HG03521 (cell line): ENCODE measurements at regions not wholly inside any gene's neighbourhood (a gene's known extent, or its start where the extent isn't known, plus 50 kb on each side); places are given as distances from the start of the nearest gene placed in this dataset.

Experiments used
- ATAC-seq: cut with Tn5 transposase; IDR thresholded peaks from one replicate; pipeline ENCODE4 v1.9.1; 2021; ENCODE audit warnings: mild to moderate bottlenecking, moderate library complexity; ENCODE audit not compliant: unreplicated experiment

DNA sequence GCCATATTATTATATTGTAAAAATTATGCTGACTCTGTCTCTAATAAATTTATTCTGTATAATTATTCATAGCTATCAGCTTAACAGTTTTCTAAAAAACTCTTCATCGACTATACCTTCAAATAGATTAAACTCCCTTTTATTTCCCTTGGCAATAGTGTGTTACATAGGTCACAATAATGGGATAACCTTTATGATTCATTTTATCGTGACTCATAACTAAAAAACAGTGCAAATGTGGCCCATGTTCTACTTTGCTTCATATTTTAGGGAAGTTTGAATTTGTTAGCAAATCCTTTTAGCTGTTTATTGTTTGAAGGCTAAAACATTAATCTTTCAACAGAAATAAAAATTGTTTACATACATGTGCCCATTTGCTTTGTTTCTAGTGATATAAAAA lies 783.2 kb upstream of the CDH2 start:
- ATAC-seq = no peak

DNA sequence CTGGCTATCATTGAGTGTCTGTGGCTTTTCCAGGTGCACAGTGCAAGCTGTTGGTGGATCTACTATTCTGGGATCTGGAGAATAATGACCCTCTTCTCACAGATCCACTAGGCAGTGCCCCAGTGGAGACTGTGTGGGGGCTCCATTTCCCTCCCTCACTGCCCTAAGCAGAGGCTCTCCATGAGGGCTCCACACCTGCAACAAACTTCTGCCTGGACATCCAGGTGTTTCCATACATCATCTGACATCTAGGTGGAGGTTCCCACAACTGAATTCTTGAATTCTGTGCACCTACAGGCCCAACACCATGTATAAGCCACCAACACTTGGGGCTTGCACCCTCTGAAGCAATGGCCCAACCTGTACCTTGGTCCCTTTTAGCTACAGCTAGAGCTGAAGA lies 775.4 kb upstream of the CDH2 start:
- ATAC-seq = no peak

DNA sequence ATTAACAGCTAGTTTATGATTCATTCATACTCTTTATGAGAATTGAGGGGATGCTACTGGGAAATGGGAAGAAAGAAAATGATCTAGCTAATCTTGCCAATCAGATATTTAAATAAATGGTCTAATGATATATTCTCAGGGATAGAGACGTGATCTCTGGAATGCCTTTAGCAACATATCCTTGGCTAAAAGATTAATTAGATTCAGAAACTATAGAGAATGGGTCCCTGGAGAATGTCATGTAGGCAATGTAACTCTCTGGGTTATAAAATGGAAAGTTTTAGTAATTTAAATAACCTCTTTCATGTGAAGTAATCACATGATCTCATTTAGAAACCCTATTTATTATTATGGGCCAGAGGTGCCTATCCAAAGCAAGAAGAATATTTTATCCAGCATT lies 771.0 kb upstream of the CDH2 start:
- ATAC-seq = no peak

DNA sequence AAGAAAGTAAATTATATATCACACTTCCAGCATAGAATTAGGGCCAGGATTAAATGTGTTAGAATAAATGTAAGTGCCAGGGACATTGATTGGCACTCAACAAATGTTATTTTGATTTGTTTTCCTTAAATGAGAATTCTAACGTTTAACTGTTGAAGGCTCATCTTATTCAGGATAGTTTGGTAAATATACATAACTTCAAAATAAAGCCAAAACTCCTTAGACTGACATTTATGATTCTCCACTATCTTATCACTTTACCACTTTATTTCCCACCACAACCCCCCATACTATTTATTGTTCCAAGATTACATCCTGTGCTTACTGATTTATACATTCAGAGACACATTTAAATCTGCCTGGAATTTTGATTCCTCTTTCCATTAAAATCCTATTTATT lies 769.5 kb upstream of the CDH2 start:
- no peak for ATAC-seq

DNA sequence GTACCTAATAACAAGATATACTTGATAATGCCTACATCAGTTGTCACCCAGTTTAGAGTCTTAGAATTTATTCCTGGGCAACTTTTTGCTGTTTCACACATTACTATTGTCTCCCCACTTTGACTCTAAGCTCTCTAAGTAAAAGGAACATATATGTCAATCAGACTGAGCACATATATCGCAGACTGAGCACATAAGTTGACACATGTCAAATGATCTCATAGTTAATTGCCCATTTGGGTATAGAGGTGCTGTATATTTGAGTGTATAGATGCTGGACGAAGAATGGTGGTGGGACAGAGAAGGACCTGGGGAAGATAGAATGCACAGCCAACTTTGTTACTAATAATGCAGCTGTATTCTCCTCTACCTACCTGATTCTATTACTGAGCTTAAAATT lies 746.0 kb upstream of the CDH2 start:
- no peak for ATAC-seq

DNA sequence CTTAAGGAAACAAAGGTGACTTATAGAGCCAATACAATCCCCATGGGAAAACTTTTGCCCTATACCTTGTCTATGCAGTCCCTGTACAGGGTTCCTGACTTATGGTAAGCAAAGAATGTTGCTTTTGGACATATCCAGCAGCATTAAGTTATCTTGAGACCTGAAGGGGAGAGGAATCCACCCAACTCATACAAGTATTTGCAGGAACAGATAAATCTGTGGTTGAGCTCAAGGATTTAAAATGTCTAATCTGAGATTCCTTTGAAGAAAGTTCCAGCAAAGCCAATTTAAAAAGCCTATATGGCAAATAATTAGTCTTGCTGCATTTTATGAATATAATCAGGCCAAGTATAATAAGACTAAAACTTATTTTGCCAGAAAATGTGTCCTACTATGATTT lies 739.5 kb upstream of the CDH2 start:
- ATAC-seq = no peak

DNA sequence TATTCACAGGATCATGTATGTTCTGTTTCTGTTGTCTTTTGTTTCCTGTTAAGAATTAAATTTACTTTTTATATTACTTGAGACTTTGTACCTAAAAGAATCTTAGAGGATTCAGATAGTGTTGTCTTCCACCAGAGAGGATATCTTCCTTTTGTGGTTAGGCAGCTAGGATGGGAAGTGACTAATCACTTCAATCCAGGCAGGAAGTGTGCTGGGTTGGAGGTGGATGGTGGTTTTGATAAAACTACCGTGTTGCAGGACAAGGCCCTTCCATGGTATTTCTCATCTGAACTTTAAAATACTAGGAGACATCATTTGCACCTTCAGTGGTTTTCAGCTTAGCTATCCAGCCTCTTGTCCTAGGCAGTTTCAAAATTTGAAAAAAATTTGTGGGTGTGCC lies 728.6 kb upstream of the CDH2 start:
- no peak for ATAC-seq

DNA sequence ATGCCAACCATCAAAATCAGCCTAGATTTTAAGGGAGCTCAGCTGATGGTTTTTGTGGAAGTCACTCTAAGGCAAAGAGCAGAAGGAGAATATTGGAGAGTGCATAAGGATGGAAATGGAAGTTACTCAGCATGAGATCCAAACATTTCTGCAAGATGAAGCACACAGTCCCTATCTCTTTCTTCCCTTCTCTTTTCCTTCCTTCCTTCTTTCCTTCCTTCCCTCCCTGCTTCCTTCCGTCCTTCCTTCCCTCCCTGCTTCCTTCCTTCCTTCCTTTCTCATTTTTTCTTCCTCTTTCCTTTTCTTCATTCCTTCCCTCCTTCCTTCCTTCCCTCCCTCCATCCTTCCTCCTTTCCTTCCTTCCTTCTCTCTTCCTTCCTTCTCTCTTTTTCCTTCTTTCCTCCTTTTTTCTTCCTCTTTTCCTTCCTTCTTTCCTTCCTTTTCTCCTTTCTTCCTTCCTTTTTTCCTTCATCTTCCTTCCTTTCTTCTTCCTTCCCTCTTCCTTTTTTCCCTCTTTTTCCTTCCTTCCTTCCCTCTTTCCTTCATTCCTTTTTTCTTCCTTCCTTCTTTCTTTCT lies 727.9 kb upstream of the CDH2 start:
- no peak for ATAC-seq

DNA sequence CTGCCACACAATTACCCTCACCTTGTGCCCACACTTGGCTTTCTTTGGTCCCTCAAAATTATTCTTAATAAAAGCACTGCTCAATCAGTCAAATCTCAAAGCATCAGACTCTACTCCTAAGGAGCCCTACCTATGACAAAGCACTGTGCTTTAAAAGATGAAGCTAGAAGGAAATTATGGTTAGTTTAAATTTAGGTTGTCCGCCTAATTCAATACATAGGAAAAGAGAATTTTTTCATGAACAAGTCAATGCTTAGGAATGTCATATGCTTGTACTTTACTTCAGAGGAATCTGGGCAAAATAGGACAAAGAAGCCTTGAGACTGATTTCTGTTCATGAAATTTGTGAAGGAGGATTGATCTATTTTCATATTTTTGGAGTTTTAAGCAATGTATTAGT lies 726.4 kb upstream of the CDH2 start:
- no peak for ATAC-seq

DNA sequence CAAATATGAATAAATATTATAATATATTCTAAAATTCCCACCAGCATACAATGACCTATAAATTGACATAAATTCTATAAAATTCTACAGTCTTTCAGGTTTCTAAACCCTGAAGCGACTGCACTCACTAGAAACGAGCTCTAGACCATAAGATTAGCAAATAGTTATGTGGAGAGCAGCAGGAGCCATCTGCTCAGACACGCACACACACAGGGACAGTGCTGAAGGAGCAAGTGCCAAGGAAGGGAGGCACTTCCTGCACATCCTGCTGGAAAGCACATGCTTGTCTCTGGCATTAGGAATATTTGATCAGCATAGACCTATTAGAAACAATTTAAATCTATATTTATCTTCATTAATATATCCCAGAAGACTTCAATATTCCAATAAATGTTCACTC lies 713.9 kb upstream of the CDH2 start:
- ATAC-seq = no peak

DNA sequence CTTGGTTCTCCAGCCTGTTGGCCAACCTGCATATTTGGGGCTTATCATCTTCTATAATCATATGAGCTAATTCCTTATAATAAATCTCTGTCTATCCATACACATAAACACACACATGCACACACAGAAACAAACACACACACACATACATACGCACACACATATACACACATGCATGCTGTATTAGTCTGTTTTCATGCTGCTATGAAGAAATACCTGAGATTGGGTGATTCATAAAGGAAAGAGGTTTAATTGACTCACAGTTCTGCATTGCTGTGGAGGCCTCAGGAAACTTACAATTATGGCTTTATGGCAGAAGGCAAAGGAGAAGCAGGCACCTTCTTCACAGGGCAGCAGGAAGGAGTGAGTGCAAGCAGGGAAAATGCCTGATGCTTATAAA lies 707.4 kb upstream of the CDH2 start:
- ATAC-seq = no peak

DNA sequence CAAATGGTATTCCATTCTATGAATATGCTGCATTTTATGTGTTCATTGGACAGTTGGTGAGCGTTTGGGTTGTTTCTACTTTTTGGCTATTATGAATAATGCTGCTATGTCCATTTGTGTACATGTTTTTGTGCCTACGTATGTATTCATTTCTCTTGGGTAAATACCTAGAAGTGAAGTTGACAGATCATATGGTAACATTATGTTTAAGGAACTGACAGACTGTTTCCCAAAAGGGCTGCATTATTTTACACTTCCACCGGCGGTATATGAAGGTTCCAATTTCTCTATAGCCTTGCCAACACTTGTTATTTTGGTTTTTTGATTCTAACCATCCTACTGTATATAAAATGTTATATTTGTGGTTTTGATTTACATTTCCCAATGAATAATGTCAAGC lies 703.9 kb upstream of the CDH2 start:
- ATAC-seq = no peak

DNA sequence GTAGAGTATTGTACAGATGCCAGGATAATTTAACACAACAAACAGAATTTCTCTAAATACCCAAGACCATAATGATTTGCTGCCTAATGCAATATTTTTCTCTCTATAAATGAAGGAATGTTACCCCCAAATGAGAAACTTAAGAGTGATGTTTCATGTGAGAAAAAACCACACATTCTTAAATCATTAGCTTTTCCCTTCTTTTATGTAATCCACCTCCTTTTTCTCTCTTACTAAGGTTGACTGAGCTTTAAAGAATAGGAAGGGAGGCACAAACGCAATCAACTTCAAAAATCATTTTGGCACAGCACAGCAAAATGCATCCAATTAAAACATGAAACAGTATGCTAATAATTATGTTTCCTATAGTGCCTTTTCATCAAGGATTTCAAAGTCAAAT lies 698.1 kb upstream of the CDH2 start:
- ATAC-seq = no peak

DNA sequence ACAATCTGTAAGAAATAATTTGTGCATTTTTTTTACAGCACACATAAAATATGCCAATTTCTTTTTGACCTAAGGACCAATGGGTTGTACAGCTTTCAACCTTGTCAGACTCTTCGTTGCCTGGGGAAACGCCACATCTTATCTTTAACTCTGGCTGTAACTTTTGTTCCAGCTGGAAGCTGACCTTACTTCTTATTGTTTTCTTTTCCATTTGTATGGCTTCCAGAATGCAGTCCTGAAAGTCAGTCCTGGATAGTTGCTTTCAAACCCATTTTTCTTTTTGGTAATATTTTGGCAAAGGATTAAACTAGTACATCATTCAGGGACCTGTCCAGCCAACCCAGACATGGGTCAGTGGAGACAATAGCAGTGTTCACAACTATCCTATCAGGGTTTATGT lies 686.5 kb upstream of the CDH2 start:
- no peak for ATAC-seq

DNA sequence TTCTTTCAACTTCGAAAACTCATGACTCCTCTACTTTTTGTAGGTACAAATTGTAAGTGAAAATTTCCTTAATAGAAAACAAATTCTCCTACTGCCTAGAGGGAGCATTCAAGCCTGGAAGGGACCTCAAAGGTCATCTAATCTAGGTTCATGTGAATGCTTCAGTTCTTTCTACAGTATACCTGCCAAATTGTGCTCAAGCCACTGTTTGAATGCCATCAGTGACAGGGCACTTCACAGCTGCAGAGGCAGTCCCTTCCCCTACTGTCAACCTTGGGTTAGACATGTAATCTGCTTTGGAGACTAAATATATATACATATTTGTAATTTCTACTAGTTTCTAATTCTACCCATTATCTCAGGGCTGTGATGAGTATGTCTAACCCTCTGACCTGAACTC lies 681.3 kb upstream of the CDH2 start:
- no peak for ATAC-seq

DNA sequence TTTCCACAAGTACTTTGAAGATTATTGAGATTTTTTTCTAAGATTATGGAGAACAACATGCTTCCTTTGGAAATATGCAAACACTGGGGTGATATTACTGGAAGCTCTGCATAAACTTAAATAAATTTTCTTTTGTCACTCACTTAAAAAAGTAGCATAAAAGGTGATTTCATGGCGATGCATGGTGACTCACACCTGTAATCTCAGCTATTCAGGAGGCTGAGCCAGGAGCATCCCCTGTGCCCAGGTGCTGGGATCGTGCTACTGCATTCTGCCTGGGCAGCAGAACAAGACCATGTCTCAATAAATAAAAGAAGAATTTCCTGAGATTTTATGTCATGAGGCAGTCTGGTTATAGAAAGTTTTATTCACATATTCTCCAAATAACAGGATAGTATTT lies 679.1 kb upstream of the CDH2 start:
- no peak for ATAC-seq

DNA sequence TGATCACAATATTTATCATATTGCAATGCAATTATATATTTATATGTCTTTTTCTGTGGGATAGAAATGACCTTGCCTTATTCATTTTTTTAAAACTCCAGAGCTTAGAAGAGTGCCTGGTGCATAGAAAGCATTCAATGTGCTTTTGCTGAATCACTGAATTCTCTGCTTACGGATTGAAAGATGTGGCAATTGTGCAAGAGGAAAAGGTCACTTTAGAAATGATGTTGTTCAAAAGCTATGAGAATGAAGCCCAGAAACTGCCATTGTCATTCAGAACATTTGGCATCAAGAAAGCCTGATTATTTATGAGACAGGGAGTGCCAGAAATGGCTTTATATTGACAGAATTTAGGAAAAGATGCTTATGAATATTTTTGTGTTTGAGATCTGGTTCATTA lies 678.6 kb upstream of the CDH2 start:
- no peak for ATAC-seq

DNA sequence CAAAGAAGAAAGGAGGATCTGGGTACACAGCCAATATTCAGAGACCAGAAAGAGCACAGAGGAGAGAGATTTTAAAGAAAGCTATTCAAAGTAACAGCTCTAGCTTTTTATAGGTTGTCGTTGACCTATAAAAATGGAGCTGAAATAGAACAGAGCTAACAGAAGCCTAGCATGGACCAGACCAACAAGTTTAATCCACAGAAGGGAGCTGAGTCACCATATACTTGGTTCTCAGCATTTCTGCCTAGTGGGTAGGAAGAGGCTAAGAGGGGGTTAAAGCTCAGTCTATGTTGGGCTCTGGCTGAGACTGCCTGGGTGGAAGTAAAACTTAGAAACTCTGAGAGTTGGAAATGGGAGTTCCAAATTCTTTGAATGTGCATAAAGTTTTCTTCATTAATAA lies 678.0 kb upstream of the CDH2 start:
- no peak for ATAC-seq

DNA sequence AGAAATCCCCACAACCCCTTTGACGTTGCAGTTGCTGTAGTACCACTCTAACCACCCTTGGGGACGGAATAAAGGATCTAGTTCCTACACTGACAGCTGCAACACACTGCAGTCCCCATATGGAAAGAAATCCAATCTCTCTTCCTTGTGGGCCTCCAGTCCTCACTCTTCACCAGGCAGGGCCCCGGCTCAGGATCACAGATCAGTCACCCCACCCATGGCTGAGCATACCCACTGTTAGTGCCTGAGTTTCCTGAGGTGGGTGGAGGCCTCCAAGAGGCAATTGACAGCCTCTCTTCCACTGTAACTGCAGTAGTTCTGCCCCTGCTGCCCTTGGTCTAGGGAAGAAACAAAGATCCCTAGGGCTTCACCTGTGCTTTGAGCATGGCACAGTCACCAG lies 670.0 kb upstream of the CDH2 start:
- ATAC-seq = no peak

DNA sequence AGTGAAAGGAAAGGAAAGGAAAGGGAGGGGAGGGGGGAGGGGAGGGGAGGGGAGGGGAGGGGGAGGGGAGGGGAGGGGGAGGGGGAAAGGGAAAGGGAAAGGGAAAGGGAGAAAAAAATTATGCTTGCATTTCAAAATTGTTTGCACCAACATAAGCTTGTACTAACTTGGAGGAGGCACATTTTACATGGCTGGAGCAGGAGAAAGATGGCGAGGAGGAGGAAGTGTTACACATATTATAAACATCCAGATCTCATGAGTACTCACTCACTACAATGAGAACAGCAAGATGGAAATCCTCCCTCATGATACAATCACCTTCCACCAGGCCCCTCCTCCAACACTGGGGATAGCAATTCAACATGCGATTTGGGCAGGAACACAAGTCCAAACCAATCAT lies 660.2 kb upstream of the CDH2 start:
- ATAC-seq = no peak

DNA sequence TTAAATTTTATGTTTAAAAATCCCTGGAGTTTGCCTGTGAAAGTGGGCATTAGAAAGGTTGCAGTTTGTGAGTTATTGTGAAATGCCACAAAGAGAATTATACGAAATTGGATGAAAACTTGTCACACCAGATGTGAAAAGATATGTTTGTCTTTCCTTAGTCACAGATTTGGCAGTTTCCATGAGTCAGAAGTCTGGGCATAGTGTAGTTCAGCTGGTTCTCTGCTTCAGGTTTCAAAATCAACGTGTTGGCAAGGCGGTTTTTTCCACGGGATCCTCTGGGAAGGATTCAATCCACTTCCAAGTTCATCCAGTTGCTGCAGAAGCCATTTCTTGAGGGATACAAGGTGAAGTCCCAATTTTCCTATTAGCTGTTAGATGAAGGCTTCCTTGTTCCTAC lies 658.0 kb upstream of the CDH2 start:
- no peak for ATAC-seq

DNA sequence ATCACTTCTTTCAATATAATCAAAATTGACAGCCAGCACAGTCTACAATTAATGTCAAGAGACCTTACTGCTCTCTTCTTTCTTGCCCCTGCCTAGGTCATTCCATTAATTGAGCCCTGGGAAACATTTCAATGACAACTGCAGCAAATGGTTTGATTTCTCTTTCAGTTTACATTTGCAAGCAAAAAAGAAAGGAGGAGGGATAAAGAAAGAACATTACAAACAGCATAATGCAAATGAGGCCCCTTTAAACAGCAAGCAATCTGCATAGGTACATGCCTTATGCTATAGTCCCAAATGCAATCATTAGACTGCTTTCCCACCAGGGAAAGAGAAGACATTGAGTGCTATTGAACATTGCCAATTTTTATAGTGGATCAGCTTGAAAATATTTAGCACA lies 655.0 kb upstream of the CDH2 start:
- ATAC-seq = no peak

DNA sequence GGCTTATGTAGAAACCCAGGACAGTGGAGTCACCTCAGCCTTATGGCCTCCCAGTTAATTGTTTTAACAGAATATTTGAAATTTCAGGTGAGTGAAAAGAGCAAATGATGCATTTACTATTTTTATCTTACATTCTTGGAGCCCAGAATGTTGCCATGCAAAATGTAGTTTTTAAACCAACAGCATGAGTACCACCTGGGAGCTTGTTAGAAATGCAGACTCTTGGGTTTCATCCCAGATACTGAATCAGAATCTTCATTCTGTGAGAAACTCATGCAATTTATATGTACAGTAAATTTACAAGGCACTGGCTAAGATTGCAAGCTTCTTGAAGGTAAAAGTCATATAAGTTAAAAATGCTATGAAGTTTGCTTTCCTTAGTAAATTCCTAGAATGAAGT lies 654.5 kb upstream of the CDH2 start:
- ATAC-seq = no peak

DNA sequence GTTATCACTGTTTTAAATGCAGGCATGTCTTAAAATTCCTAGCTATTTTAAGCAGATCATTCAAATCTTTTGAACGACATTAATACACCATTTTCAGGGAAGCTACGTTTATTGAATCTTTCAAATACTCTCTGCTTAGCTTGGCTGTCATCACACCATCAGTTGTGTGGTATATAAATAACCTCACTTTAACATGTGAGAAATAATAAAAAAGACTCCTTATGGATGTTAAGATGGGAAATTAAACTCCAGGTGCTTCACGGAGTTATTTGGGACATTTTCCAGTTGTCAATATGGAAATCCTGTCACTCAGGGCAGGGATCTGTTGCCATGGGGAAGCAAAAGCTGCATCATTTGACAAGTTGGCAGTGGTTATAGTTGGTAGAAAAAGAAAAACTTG lies 649.2 kb upstream of the CDH2 start:
- no peak for ATAC-seq
